Neural progenitor cell (in vitro differentiated cells): ENCODE measurements at regions not wholly inside any gene's neighbourhood (a gene's known extent, or its start where the extent isn't known, plus 50 kb on each side); places are given as distances from the start of the nearest gene placed in this dataset.

Experiments
- DNase-seq: peaks from one replicate; pipeline ENCODE4 v3.0.0-alpha.2; 2016; ENCODE audit warnings: low spot score
- H2AFZ ChIP-seq: fragments of 200-600 bp; sonication (generic); replicated peaks from 2 replicates; pipeline ENCODE4 v1.6.1; 2016; ENCODE audit warnings: antibody characterized with exemption
- H3F3A ChIP-seq: fragments of 200-600 bp; sonication (generic); 2 replicates; pipeline ENCODE4 v1.6.1; 2016; ENCODE audit warnings: antibody characterized with exemption, low read depth
- H3K27ac ChIP-seq: fragments of 200-600 bp; sonication (generic); 2 replicates; pipeline ENCODE4 v1.5.1; 2016; ENCODE audit warnings: mild to moderate bottlenecking
- H3K27me3 ChIP-seq: fragments of 200-600 bp; sonication (generic); 2 replicates; pipeline ENCODE4 v1.6.1; 2016; ENCODE audit warnings: mild to moderate bottlenecking, moderate library complexity
- H3K36me3 ChIP-seq: fragments of 200-600 bp; sonication (generic); 2 replicates; pipeline ENCODE4 v1.5.1; 2016
- H3K4me1 ChIP-seq: fragments of 200-600 bp; sonication (generic); 2 replicates; pipeline ENCODE4 v1.6.1; 2016; ENCODE audit warnings: mixed run types
- H3K4me2 ChIP-seq: fragments of 200-600 bp; sonication (generic); 2 replicates; pipeline ENCODE4 v1.6.1; 2016
- H3K4me3 ChIP-seq: fragments of 200-600 bp; sonication (generic); 2 replicates; pipeline ENCODE4 v1.5.1; 2016
- H3K79me2 ChIP-seq: fragments of 200-600 bp; sonication (generic); 2 replicates; pipeline ENCODE4 v1.6.1; 2016; ENCODE audit warnings: low read depth
- H3K9ac ChIP-seq: fragments of 200-600 bp; sonication (generic); 2 replicates; pipeline ENCODE4 v1.6.1; 2016
- H3K9me3 ChIP-seq: fragments of 200-600 bp; sonication (generic); 2 replicates; pipeline ENCODE4 v1.5.1; 2016; ENCODE audit warnings: low read depth
- H4K20me1 ChIP-seq: fragments of 200-600 bp; sonication (generic); 2 replicates; pipeline ENCODE4 v1.6.1; 2016; ENCODE audit warnings: low read depth
- H3K27ac Mint-ChIP-seq: 3 replicates; pipeline ENCODE4 v1.8.0; 2021; ENCODE audit warnings: mixed read lengths
- H3K27me3 Mint-ChIP-seq: 2 replicates; pipeline ENCODE4 v1.8.0; 2022; ENCODE audit warnings: low read depth, mild to moderate bottlenecking, inconsistent platforms, moderate library complexity, mixed read lengths; ENCODE audit not compliant: insufficient read depth
- H3K36me3 Mint-ChIP-seq: 3 replicates; pipeline ENCODE4 v1.8.0; 2021; ENCODE audit warnings: mixed read lengths
- H3K4me1 Mint-ChIP-seq: 3 replicates; pipeline ENCODE4 v1.8.0; 2021; ENCODE audit warnings: mixed read lengths
- H3K4me3 Mint-ChIP-seq: 3 replicates; pipeline ENCODE4 v1.8.0; 2021; ENCODE audit warnings: mild to moderate bottlenecking, moderate library complexity, mixed read lengths
- H3K9me3 Mint-ChIP-seq: 3 replicates; pipeline ENCODE4 v1.8.0; 2020; ENCODE audit warnings: mixed read lengths
- EZH2 ChIP-seq: fragments of 200-600 bp; sonication (generic); IDR thresholded peaks from 2 replicates; pipeline ENCODE4 v1.6.1; 2017; ENCODE audit warnings: antibody characterized with exemption, mild to moderate bottlenecking, moderate library complexity
- EZH2phosphoT487 ChIP-seq: fragments of 200-600 bp; sonication (generic); IDR thresholded peaks from 2 replicates; pipeline ENCODE4 v1.6.1; 2017; ENCODE audit warnings: antibody characterized with exemption
- TF ChIP-seq, protein P1 (sequence below): fragments of 200-600 bp; sonication (generic); IDR thresholded peaks from 2 replicates; pipeline ENCODE4 v1.5.1; 2017; ENCODE audit warnings: antibody characterized with exemption, mild to moderate bottlenecking

DNA sequence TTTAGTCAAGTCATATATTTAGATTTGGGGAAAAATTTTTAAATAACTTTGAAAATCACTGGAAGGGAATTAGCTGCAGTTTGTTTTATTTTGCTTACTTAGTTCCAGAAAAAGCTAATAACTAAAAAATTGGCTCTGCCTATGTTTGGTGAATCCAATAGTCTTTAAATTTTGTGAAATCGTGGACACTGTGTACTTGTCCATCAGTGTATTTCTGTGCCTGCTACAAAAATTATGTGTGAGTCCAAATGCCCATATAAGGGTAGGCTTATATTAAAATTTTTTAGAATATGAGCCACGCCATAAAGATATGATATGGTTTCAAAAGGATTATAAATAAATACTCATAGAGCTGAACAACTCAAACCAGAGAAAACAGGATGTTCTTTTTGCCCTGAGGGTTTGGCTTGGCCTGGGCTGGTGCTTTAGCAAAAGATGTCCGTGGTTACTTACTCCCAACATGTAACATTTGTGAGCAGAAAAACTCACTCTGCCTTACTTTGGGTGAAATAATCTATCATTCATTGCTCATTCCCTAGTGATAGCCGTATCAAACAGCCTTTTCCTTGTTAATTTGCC is 133.2 kb upstream of the PRLR start:
- no peaks in the 10 kb centered on the region for H3K27me3 ChIP-seq
- Mint-ChIP-seq H3K27ac (no peak overlapping the region), H3K36me3 (no peaks in the 10 kb centered on the region), H3K9me3 (no peaks in the 10 kb centered on the region), H3K4me3 (no peak overlapping the region), H3K4me1 (peaks cover 8% of the 10 kb centered on the region), H3K27me3 (no peaks in the 10 kb centered on the region)
- no peak overlapping the region for H2AFZ ChIP-seq
- no peaks in the 10 kb centered on the region for H3F3A ChIP-seq
- H3K36me3 ChIP-seq, result no peaks in the 10 kb centered on the region
- H3K4me1 ChIP-seq, result no peaks in the 10 kb centered on the region
- DNase-seq, result no peak
- H4K20me1 ChIP-seq, result no peaks in the 10 kb centered on the region
- no peak overlapping the region for H3K4me2 ChIP-seq
- H3K9ac ChIP-seq, result no peak overlapping the region
- H3K4me3 ChIP-seq, result no peak overlapping the region
- no peak overlapping the region for H3K27ac ChIP-seq
- H3K9me3 ChIP-seq, result no peaks in the 10 kb centered on the region
- TF ChIP-seq EZH2phosphoT487, result no peak
- TF ChIP-seq, protein P1, sequence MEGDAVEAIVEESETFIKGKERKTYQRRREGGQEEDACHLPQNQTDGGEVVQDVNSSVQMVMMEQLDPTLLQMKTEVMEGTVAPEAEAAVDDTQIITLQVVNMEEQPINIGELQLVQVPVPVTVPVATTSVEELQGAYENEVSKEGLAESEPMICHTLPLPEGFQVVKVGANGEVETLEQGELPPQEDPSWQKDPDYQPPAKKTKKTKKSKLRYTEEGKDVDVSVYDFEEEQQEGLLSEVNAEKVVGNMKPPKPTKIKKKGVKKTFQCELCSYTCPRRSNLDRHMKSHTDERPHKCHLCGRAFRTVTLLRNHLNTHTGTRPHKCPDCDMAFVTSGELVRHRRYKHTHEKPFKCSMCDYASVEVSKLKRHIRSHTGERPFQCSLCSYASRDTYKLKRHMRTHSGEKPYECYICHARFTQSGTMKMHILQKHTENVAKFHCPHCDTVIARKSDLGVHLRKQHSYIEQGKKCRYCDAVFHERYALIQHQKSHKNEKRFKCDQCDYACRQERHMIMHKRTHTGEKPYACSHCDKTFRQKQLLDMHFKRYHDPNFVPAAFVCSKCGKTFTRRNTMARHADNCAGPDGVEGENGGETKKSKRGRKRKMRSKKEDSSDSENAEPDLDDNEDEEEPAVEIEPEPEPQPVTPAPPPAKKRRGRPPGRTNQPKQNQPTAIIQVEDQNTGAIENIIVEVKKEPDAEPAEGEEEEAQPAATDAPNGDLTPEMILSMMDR, result no peak
- no peak for TF ChIP-seq EZH2
- no peaks in the 10 kb centered on the region for H3K79me2 ChIP-seq

DNA sequence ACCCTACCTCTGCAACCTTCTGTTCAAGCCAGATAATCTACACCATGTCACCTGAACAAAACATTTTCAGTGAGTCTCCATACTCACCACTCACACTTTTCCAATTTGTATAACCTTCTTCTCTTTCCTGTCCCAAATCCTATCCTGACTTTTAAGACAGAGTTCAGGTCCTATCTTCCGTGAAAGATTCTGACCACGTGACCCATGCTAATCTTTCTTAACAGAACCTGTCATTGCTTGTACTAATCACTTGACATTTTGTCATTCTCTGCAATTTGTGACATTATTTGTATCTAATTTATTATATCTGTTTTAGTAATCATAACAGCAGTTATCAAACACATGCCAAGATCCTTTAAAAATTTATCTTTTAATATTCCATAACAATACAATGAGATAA is 132.5 kb upstream of the PRLR start:
- Mint-ChIP-seq H3K4me3 (no peak overlapping the region), H3K4me1 (peaks cover 10% of the 10 kb centered on the region), H3K27me3 (no peaks in the 10 kb centered on the region), H3K27ac (no peak overlapping the region), H3K36me3 (no peaks in the 10 kb centered on the region), H3K9me3 (no peaks in the 10 kb centered on the region)
- Histone ChIP-seq H3K27me3 (no peaks in the 10 kb centered on the region), H3F3A (no peaks in the 10 kb centered on the region), H3K79me2 (no peaks in the 10 kb centered on the region), H2AFZ (no peak overlapping the region), H3K4me1 (no peaks in the 10 kb centered on the region), H3K27ac (no peak overlapping the region), H3K9me3 (no peaks in the 10 kb centered on the region), H3K36me3 (no peaks in the 10 kb centered on the region), H3K4me2 (no peak overlapping the region), H3K4me3 (no peak overlapping the region), H4K20me1 (no peaks in the 10 kb centered on the region), H3K9ac (no peak overlapping the region)
- DNase-seq, result no peak
- no peak for TF ChIP-seq EZH2phosphoT487
- TF ChIP-seq EZH2, result no peak
- TF ChIP-seq, protein P1, result no peak

DNA sequence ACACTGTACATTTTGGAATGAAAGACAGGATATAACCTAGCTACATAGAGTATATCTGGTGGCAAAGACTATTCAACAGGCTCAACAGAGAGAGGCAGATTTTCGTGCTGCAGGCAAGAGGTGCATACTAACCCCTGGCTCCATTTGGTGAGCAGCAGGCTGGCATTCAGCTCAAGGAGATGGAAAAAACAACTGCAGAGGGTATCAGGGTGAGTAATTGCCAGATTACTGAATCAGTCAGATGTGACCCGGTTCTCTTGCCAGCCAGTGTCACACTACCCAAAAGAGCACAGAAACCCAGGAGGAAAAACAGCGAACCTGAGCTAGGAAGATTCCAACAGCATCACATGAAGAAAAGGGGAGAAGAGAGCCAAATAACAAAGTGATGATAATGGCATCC is 130.4 kb upstream of the PRLR start:
- Histone ChIP-seq H4K20me1 (no peaks in the 10 kb centered on the region), H3K4me1 (no peaks in the 10 kb centered on the region), H3F3A (no peaks in the 10 kb centered on the region), H3K4me3 (no peak overlapping the region), H3K27me3 (no peaks in the 10 kb centered on the region), H3K9me3 (no peaks in the 10 kb centered on the region), H2AFZ (no peak overlapping the region), H3K79me2 (no peaks in the 10 kb centered on the region), H3K4me2 (no peak overlapping the region), H3K36me3 (no peaks in the 10 kb centered on the region), H3K9ac (no peak overlapping the region), H3K27ac (no peak overlapping the region)
- H3K27ac Mint-ChIP-seq, result no peak overlapping the region
- H3K27me3 Mint-ChIP-seq, result no peaks in the 10 kb centered on the region
- TF ChIP-seq EZH2phosphoT487, result no peak
- no peak for TF ChIP-seq EZH2
- TF ChIP-seq, protein P1, result no peak
- no peak for DNase-seq
- no peak overlapping the region for H3K4me3 Mint-ChIP-seq
- H3K9me3 Mint-ChIP-seq, result peaks cover 2% of the 10 kb centered on the region
- H3K36me3 Mint-ChIP-seq, result peaks cover 2% of the 10 kb centered on the region
- peaks cover 2% of the 10 kb centered on the region for H3K4me1 Mint-ChIP-seq
